ENCODE measurements at regions not wholly inside any gene's neighbourhood (a gene's known extent, or its start where the extent isn't known, plus 50 kb on each side); places are given as distances from the start of the nearest gene placed in this dataset.

DNA sequence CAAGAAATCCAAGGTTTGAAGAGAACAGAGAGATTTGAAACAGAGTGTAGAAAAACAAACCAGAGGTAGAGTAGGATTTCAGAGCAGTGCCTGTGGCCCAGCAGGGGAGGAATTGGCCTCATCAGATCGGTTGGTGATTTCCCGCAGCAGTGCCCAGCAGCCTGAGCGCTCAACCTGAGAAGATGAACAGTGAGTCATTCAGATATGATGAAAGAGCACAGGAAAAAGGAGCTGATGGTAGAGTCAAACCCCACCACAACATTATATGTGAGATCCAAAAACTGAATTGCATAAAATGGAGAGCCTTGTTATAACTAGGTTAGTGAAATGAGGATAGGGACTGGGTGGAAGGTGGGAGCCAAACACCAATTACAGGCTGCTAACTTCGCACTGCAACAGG, 248.9 kb downstream of the PIK3R1 start:
- TF ChIP-seq CHD2 (IDR thresholded peaks at IDR 0.05; ENCODE audit: low read length, partially characterized antibody): no peak
- TF ChIP-seq, protein P1, sequence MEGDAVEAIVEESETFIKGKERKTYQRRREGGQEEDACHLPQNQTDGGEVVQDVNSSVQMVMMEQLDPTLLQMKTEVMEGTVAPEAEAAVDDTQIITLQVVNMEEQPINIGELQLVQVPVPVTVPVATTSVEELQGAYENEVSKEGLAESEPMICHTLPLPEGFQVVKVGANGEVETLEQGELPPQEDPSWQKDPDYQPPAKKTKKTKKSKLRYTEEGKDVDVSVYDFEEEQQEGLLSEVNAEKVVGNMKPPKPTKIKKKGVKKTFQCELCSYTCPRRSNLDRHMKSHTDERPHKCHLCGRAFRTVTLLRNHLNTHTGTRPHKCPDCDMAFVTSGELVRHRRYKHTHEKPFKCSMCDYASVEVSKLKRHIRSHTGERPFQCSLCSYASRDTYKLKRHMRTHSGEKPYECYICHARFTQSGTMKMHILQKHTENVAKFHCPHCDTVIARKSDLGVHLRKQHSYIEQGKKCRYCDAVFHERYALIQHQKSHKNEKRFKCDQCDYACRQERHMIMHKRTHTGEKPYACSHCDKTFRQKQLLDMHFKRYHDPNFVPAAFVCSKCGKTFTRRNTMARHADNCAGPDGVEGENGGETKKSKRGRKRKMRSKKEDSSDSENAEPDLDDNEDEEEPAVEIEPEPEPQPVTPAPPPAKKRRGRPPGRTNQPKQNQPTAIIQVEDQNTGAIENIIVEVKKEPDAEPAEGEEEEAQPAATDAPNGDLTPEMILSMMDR (IDR thresholded peaks at IDR 0.05): no peak
- TF ChIP-seq, protein P2, sequence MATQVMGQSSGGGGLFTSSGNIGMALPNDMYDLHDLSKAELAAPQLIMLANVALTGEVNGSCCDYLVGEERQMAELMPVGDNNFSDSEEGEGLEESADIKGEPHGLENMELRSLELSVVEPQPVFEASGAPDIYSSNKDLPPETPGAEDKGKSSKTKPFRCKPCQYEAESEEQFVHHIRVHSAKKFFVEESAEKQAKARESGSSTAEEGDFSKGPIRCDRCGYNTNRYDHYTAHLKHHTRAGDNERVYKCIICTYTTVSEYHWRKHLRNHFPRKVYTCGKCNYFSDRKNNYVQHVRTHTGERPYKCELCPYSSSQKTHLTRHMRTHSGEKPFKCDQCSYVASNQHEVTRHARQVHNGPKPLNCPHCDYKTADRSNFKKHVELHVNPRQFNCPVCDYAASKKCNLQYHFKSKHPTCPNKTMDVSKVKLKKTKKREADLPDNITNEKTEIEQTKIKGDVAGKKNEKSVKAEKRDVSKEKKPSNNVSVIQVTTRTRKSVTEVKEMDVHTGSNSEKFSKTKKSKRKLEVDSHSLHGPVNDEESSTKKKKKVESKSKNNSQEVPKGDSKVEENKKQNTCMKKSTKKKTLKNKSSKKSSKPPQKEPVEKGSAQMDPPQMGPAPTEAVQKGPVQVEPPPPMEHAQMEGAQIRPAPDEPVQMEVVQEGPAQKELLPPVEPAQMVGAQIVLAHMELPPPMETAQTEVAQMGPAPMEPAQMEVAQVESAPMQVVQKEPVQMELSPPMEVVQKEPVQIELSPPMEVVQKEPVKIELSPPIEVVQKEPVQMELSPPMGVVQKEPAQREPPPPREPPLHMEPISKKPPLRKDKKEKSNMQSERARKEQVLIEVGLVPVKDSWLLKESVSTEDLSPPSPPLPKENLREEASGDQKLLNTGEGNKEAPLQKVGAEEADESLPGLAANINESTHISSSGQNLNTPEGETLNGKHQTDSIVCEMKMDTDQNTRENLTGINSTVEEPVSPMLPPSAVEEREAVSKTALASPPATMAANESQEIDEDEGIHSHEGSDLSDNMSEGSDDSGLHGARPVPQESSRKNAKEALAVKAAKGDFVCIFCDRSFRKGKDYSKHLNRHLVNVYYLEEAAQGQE (IDR thresholded peaks at IDR 0.05; ENCODE audit: low read depth, low read length): no peak
- TF ChIP-seq EZH2phosphoT487 (IDR thresholded peaks at IDR 0.05; ENCODE audit: borderline replicate concordance, low read depth): no peak
- TF ChIP-seq USF1 (IDR thresholded peaks at IDR 0.05; ENCODE audit: borderline replicate concordance, low read depth): no peak
- TF ChIP-seq SMC3 (IDR thresholded peaks at IDR 0.05; ENCODE audit: low read depth, low read length): no peak
- no peak for TF ChIP-seq EP300 (IDR thresholded peaks at IDR 0.05; ENCODE audit: borderline replicate concordance in 1 of 2, low read depth in 1 of 2, low read length in 1 of 2)
- no peak for TF ChIP-seq POLR2AphosphoS5 (IDR thresholded peaks at IDR 0.05; ENCODE audit: low read depth, low read length)
- TF ChIP-seq GABPA (IDR thresholded peaks at IDR 0.05; ENCODE audit: low read depth): no peak
